Right renal pelvis (tissue), 4 donors: ENCODE measurements at regions not wholly inside any gene's neighbourhood (a gene's known extent, or its start where the extent isn't known, plus 50 kb on each side); places are given as distances from the start of the nearest gene placed in this dataset.

Source experiments
- DNase-seq, 4 donors: peaks; one replicate each; pipeline ENCODE4 v3.0.0-alpha.2; 2013; ENCODE audit warnings: low read depth in 4 of 4, low spot score in 3 of 4, missing footprints in 1 of 4

GRCh38 chr5:86768699-86769202, 151.0 kb downstream of the COX7C start:
- no peak for DNase-seq

GRCh38 chr5:86780018-86780417, 162.3 kb downstream of the COX7C start:
- DNase-seq: no peak

DNA sequence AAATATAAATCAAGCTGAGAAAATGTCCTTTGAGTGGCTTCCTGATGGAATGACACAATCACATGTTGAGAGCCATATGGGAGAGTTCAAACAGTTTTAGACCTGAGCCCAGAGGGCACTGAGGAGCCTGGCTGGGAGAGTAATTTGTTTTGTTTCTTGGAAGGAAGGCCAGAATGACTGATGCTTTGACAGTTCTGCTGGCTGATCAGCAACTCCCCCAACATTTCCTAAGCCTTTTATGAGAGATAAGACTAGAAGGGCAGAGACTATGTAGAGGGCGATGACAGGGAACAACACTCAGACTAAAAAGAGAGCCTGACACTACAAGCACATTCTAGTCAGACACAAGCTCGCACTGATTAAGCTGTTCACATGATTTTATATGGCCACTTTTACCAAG, 169.2 kb downstream of the COX7C start:
- DNase-seq: no peak

- DNase-seq: no peak
Observed at GRCh38 chr5:86795659-86796058, 177.9 kb downstream of the COX7C start.

GRCh38 chr5:86797677-86798076, 179.9 kb downstream of the COX7C start:
- no peak for DNase-seq

- DNase-seq: no peak
Observed at GRCh38 chr5:86806206-86806605, 188.5 kb downstream of the COX7C start.

- peak in 1 of 4 donors; percentile 7 for DNase-seq
Observed at GRCh38 chr5:86807046-86808031, 189.6 kb downstream of the COX7C start.

DNA sequence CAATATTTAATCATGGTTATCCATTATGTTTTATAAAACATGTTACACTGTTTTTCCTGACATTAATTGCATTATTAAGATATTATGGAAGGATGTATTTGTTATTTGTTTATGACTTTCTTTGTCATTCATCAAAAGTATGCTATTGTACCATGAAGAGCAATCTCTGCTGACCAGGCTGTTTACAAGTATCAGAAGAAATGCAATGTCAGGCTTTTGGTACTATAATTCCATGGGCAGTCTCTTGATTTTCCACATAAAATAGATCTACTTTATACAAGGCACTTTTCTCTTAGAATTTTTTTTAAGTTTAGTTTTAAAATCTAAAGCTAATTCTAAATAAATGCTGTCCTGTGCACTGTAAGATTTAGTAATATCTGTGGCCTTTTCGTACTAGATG, 196.6 kb downstream of the COX7C start:
- DNase-seq: no peak

DNA sequence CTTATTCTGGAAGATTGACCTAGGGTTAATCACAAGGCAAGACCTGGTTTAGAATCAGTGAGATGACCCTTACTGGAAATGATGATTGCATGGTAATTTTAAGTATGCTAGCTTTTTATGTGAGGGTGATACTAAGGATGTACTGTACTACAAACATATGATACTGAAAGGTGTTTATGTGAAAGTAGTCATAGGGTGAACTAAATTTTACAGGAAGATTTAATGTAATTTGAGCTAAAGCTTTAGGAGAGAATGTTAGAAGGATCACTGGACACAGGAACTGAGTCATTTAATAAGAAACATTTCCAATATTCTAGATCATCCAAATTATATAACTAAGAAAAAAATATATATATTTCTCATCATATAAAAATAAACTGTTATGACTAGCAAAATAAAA, 197.2 kb downstream of the COX7C start:
- DNase-seq: no peak

GRCh38 chr5:86824637-86825036, 206.9 kb downstream of the COX7C start:
- no peak for DNase-seq

GRCh38 chr5:86831128-86831527, 213.4 kb downstream of the COX7C start:
- DNase-seq: no peak

DNA sequence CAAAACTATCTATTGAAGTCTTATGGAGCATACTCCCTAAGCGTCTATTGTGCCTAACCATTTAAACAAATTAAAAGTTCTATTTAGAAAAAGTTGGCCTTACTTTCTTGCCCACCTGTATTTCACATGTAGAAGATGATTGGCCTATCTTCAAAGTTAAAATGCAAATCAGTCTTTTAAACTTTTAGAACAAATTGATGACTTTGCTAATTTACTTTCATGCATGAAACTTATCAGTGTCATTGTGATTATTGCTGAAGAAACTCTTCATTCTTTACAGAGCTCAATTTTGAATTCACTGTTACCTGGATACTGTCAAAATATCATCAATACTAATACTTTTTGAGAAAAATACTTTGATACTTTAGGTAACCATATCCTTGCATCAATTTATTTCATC, 216.1 kb downstream of the COX7C start:
- DNase-seq: no peak

GRCh38 chr5:86837610-86838009, 219.9 kb downstream of the COX7C start:
- DNase-seq: no peak

GRCh38 chr5:86838083-86838482, 220.3 kb downstream of the COX7C start:
- DNase-seq: no peak

DNA sequence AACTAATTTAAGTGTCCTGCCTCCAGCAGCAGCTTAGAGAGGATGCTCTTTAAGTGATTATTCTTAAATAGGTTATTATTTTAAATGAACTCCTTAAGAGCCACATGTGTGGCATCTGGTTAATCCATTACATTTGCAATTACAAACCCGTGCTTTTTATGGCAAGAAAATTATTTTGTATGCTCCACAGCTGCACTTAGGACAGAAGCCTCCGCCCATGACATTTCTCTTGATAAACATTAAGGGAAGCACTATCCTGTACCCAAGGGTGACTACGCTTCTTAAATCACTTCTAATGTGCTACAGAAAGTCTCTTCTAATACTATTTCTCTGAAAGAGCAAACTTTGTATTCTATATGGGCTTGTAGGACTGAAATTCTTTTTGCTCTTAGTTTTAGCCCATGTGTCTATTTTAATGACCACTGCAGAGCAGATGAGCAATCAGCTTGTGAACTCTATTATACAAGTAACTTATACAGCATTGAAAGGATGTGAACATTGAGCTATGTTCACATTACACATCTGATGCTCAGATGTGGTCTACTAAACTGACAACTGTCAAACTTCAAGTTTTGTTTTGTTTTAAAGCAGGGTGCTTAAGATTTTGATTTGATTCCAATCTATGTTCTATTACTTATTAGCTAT, 223.4 kb downstream of the COX7C start:
- DNase-seq: no peak

DNA sequence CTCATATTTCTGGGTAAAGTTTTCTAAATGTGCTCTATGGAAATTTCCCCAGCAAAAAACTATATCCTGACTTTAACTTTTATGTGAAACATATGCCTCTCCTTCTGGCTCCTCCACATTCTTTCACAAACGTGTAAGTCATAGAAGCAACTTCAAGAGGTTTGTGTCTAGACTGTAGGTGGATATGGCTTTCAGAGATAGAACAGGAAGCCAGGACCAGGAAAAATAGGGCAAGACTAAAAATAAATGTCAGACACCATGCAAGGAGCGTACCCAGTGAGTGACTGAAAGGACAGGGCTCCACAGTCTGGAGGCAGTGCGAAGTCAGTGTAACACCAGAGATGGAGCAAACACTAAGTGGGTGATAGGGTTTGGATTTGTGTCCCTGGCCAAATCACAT, 240.7 kb downstream of the COX7C start:
- DNase-seq: no peak

- peak in 3 of 4 donors; percentile 5 to 28 (median 15) for DNase-seq
Observed at GRCh38 chr5:86861512-86861911, 243.8 kb downstream of the COX7C start.

- DNase-seq: no peak
Observed at GRCh38 chr5:86862093-86862492, 244.4 kb downstream of the COX7C start.

DNA sequence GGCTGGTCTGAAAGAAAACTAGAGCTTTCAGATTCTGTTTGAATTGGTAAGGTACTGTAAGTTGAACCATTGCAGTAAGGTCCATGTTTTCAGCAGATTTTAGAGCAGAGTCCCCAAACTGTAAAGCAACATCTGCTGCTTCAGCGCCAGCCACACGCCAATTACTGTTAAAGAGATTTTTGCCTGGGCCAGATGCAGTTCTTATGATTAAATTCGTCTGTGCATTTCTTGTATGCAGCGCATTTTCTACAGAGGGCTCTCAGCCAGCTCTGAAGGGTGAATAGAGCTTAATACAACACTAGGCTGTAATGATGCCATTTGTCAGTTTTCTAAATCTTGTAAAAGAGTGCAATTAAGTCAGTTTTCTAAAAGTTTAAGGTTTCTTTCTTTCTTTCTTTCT, 246.3 kb downstream of the COX7C start:
- DNase-seq: no peak

GRCh38 chr5:86865256-86865785, 247.6 kb downstream of the COX7C start:
- DNase-seq: no peak

DNA sequence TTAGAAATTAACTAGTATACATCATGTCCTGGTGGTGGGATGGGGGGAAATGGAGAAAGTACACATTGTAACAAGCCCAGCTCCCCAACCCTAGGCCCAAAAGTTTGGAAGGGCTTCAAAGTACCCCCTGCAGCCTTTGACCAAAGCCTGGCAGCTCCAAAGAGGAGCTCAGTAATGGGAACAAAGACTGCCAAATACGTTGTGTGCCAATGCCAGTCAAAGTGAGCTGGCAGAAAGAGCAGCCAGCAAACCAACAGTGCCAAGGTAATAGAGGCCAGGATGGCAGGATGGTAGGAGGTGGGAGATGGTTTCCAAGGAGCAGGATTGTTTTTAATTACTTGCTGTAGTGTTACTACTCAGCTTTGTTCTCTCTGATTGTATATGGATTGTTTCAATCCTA, 248.3 kb downstream of the COX7C start:
- DNase-seq: no peak
